Activated CD4-positive, alpha-beta T cell treated with anti-CD3 and anti-CD28 coated beads for 48 hours (primary cell): ENCODE measurements at regions not wholly inside any gene's neighbourhood (a gene's known extent, or its start where the extent isn't known, plus 50 kb on each side); places are given as distances from the start of the nearest gene placed in this dataset.

ENCODE experiments used
- DNase-seq: peaks from one replicate; pipeline ENCODE4 v3.0.0-alpha.2; 2020

GRCh38 chrY:19140285-19140920, 366.9 kb upstream of the HSFY2 start:
- DNase-seq, result no peak

DNA sequence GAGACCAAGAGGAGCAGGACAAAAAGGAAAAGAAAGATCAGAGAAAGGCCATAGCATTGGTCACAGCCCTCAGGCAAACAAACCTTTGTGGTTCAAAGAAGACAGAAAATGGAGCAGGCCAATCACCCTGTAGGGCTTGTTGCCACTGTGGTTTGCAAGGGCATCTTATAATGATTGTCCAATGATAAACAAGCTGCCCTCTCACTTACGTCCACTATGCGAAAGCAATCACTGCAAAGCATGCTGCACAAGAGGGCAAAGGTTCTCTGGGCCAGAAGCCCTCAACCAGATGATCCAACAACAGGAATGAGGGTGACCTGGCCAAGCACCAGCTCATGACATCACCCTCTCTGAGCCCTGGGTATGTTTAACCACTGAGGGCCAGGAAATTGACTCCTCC, 360.9 kb upstream of the HSFY2 start:
- DNase-seq, result no peak

DNA sequence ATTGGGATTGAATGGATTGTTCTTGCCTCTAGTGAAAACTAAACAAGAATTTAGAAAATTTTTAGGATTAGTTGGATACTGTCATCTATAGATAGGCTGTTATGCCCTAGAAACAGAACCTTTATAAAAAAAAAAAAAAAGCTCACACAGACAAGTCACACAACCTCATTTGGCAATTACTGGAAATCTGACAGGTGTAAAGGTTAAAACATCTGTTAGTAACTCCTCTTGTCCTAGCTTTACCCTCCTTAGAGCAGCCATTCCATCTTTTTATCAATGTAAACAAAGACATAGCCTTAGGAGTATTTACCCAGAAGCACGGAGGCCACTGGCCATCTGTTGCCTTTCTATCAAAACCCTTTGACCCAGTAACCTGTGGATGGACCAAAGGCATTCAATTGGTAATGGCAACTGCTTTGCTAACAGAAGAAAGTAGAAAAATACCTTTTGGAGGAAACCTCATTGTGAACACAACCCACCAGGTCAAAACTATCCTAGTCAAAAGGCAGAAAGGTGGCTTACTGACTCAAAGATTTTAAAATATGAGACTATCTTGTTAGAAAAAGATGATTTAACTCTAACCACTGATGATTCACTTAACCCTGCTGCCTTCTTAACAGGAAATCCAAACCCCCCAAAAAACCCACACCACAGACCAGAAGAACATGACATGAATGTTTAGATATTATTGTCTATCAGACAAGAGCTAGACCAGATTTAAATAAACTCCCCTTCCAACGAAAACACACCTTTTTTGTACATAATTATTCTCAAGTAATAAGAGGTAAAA, 357.2 kb upstream of the HSFY2 start:
- peak; percentile 6 for DNase-seq

DNA sequence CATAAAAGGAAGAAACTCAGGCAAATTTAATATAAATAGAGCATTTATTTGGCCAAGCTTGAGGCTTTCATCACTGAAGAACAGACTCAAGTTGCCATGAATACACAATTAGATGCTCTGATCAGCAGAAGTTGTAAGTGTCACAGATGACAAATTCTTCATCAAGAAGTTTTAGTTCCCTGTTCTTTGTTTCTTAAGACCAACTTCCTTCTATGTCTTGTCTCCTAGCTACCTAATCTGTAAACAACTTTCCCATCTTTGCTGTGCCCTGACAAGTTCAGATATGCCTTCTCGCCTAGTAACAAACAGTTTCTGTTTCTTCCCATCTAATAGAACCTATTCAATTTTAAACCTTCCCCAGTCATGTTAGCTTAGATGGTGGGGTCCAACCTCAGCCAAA, 353.4 kb upstream of the HSFY2 start:
- no peak for DNase-seq

GRCh38 chrY:19124609-19125008, 351.1 kb upstream of the HSFY2 start:
- DNase-seq, result no peak

DNA sequence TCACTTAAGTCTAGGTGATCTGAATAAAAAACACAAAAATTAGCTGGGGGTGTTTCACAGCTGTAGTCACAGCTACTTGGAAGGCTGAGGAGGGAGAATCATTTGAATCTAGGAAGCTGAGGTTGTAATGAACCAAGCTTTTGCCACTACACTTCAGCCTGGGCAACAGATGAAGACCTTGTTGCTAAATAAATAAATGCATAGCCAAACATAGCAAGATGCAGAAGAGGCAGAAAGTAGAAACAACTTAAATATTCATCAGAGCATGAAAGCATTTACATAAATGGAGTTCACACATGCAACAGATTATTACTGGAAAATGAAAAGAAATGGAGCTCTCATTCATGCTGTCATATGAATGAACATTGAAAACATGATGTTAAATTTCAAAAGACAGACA, 348.9 kb upstream of the HSFY2 start:
- no peak for DNase-seq

DNA sequence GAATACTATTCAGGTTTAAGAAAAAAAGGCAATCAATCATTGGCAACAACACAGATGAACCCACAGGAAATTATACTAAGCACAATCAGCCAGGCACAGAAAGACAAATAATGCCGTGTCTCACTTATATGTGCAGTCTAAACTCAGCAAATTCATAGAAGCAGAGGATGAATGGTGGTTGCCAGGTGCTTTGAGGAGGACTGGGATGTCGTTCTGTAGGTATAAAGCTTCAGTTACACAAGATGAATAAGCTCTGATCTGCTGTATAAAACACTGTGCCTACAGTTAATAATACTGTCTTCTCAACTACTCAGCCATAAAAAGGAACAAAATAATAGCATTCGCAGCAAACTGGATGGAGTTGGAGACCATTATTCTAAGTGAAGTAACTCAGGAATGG, 324.8 kb upstream of the HSFY2 start:
- DNase-seq, result no peak

DNA sequence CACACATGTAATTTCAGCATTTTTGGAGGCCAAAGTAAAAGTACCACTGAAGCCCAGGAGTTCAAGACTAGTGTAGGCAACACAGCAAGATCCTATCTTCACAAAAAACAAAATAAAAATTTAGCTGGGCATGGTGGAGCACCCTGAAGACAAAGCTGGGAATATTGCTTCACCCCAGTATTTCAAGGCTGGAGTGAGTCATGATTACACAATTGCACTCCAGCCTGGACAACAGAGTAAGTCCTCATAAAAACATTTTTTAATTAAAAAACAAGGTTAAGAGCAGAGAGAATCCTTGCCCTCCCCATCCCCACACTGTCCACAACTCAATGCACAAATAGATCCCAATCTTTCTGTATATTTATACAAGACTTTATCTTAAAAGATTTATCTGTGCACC, 321.9 kb upstream of the HSFY2 start:
- no peak for DNase-seq

GRCh38 chrY:19083006-19083405, 309.5 kb upstream of the HSFY2 start:
- DNase-seq, result no peak

GRCh38 chrY:19077698-19078113, 304.2 kb upstream of the HSFY2 start:
- DNase-seq, result peak; percentile 22

GRCh38 chrY:19076846-19077697, 303.5 kb upstream of the HSFY2 start:
- peak; percentile 52 for DNase-seq

DNA sequence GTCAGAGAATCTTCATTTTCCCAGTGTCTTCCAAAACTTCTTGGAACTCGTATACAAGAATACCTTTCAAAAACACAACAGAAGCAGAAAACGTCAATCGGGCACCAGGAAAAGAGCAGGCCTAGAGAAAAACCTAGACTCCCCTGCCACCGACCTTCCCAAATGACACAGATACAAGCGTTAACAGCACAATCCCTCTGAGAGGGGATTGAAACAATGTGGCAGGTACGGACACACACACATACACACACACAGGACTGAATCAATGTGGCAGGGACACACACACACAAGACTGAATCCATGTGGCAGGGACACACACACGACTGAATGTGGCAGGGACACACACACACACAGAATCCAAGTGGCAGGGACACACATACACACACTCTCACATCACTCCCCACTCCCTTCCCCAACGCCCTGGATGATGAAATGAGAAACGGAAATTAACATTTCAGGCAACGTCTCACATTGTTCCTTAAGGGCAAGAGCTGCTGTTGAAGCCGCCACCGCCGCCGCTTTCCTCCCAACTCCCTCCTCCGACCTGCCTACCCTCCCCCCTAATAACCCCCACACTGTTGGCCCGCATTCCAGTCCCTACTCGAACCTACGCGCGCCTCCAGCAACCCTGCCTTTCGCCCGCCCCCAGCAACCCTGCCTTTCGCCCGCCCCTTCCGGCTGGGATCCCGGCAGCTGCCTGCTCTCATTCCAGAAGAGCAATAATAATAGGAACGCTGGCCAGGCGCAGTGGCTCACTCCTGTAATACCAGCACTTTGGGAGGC, 302.1 kb upstream of the HSFY2 start:
- DNase-seq, result peak; percentile 57

GRCh38 chrY:19067435-19067834, 293.9 kb upstream of the HSFY2 start:
- DNase-seq, result no peak

DNA sequence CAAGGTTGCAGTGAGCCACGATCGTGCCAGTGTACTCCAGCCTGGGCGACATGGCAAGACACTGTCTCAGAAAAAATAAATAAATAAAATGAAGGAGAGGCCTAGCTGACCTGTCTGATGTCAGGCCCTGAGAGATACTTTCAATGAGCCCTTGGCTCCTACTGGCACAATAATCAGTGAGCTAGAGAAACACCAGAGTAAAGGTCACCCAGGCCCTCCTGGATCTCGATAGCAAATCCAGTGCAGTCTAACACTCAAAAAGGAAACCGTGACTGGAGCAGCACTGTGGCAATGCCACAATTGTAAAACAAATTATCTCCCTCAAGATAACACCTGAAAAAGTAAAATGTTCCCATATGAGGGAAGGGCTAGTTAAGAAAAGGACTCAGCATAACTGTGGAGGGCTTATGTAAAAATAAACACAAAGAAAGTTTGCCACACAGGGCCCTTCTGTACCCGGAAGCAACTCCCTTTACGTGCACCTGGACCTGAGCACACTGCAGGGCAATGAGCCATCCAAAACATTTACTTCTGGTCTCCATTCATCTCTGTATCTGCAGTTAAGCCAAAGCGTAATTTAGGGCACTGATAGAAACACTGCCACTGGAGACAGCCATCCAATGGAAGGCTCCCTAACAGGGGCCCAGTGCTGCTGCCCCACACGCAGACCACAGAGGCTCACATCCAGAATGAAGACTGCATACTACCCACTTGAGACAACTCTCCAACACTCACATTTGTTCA, 293.1 kb upstream of the HSFY2 start:
- DNase-seq, result no peak

GRCh38 chrY:19065119-19065518, 291.6 kb upstream of the HSFY2 start:
- no peak for DNase-seq

DNA sequence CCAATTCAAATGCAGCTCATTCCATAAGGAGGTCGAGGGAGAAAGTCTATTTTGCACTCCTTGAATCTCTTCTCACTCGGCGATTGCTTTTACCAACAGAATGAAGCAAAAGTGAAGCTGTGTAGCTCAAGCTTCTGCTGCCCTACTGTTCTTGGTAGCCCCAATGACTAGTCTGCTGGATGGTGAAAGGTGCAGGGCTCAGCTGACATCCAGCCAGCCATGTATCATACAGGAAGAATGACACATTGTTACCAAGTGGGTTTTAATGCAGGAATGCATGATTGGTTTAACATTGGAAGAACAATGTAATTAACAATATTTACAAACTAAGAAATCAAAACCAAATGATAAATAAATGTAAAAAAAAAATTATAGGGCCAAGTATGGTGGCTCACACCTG, 286.2 kb upstream of the HSFY2 start:
- DNase-seq, result no peak

GRCh38 chrY:19058831-19059370, 285.4 kb upstream of the HSFY2 start:
- DNase-seq, result no peak

- no peak for DNase-seq
These were observed 282.6 kb upstream of the HSFY2 start for GRCh38 chrY:19056138-19056469.

- no peak for DNase-seq
These were observed 281.9 kb upstream of the HSFY2 start for GRCh38 chrY:19055232-19056137.

DNA sequence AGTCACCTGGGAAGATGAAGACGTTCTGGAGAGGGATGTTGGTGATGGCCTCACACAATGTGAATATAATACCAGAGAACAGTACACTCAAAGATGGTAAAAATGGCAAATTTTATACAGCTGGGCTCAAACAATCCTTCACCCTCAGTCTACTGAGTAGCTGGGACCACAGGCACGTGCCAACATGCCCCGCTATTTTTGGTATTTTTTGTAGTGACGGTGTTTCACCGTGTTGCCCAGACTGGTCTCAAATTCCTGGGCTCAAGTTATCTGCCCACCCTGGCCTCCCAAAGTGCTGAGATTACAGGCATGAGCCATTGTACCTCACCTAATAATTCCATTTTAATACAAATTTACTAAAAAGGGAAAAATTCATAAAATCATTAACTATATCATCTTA, 280.3 kb upstream of the HSFY2 start:
- DNase-seq, result no peak

GRCh38 chrY:19051021-19051420, 277.5 kb upstream of the HSFY2 start:
- no peak for DNase-seq
